ENCODE measurements at regions not wholly inside any gene's neighbourhood (a gene's known extent, or its start where the extent isn't known, plus 50 kb on each side); places are given as distances from the start of the nearest gene placed in this dataset.
"Not testable (repeated sequence)": the region's sequence is repeated elsewhere in the genome, so short reads cannot be mapped to it uniquely, and the experiment has no call there.

DNA sequence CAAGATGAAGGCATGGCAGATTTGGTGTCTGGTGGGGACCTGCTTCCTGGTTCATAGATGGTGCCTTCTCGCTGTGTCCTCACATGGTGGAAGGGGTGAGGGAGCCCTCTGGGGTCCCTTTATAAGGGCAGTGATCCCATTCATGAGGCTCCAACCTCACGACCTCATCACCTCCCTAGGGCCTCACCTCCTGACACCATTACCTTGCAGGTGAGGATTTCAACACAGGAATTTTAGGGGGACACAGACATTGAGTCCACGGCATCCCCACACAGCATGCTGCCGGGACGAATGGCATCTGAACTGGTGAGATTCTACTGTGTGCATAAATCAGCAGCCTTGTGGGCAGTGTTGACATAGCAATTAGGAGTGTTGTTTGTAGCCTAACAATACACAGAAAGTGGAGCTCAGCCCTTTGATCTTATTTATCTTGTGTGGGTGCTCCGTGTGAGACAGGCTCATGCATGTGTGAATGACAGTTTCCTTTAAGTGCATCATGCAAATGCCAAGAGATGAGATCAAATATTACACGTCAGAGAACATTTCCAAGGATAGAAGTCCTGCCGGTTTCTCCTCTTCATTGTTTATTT lies 368.7 kb upstream of the AMELY start:
- Mint-ChIP-seq H3K4me1 (peaks cover 65% of the 10 kb centered on the region), H3K4me3 (peak overlapping the region; percentile 77), H3K27ac (peak overlapping the region; percentile 90)
- not testable (repeated sequence) for H3K36me3 Mint-ChIP-seq, H3K9me3 Mint-ChIP-seq, H3K27me3 Mint-ChIP-seq

DNA sequence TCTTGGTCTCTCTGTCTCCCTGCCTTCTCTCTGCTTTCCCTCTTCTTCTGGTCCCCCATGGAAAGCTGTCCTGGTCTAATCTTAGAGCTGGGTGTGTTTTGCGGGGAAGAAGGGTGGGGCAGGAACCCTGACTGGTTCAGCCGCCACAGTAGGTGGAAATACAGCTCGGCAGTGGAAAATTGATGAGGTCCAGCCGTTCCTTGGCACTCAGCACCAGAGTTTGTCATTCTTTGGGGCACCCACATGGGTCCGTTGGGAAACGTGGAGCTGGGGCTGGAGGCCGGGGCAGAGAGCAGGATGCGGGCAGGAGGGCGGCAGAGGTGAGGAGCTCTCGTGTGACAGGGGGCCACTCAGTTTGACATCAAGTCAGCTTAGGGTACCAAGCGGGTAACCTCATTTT lies 364.2 kb upstream of the AMELY start:
- H3K27ac Mint-ChIP-seq: peak overlapping the region; percentile 96
- no peaks in the 10 kb centered on the region for H3K27me3 Mint-ChIP-seq
- peaks cover 41% of the 10 kb centered on the region for H3K4me1 Mint-ChIP-seq

DNA sequence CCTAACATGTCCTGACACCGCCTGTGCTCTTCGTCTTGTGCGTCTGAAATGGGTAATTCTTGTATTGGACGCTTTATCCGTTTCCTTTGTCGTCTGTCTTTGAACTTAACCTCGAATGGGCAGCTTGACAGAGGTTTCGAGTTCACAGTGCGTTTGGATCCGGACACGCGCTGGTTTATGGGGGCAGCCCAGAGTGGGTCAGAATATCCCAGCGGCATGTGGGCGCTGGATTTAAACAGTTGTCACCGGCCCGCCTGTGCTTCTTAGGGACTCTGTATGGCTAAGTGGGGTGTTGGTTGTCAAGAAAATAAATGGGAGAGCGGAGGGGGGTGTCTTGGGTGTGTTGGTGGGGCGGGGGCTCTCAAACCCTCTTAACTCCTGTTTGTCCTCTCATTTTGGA lies 363.5 kb upstream of the AMELY start:
- peak overlapping the region; percentile 98 for H3K4me3 Mint-ChIP-seq
- peaks cover 38% of the 10 kb centered on the region for H3K4me1 Mint-ChIP-seq
- no peaks in the 10 kb centered on the region for H3K9me3 Mint-ChIP-seq
- H3K36me3 Mint-ChIP-seq: peaks cover 1% of the 10 kb centered on the region
- no peaks in the 10 kb centered on the region for H3K27me3 Mint-ChIP-seq
- peak overlapping the region; percentile 96 for H3K27ac Mint-ChIP-seq

More for the DNA sequence above, 364.2 kb upstream of the AMELY start:
- Mint-ChIP-seq H3K4me3 (peak overlapping the region; percentile 98), H3K36me3 (peaks cover 1% of the 10 kb centered on the region), H3K9me3 (no peaks in the 10 kb centered on the region)

DNA sequence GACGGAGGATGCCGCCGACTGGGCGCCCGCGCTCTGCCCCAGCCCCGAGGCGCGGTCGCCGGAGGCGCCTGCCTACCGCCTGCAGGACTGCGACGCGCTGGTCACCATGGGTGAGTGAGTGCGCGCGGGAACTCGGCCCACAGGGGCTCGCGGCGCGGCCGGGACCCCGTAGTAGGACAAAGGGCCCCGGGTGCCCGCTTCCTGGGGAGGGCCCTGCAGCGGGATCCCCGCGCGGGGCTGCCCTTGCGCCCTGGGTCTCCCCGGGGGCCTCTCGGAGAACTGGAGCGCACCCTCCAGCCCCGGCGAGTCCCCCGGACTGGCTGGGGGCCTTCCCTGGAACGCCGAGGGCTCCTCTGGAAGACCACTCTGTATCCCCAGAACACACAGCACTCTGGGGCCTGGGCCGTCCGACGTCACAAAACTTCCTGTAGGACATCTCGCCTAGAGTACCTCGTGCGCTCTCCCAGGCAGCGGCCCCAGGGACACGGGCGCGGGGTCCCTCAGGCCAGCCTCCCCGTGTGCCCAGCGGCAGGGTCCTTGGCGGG lies 362.9 kb upstream of the AMELY start:
- peak overlapping the region; percentile 96 for H3K27ac Mint-ChIP-seq

DNA sequence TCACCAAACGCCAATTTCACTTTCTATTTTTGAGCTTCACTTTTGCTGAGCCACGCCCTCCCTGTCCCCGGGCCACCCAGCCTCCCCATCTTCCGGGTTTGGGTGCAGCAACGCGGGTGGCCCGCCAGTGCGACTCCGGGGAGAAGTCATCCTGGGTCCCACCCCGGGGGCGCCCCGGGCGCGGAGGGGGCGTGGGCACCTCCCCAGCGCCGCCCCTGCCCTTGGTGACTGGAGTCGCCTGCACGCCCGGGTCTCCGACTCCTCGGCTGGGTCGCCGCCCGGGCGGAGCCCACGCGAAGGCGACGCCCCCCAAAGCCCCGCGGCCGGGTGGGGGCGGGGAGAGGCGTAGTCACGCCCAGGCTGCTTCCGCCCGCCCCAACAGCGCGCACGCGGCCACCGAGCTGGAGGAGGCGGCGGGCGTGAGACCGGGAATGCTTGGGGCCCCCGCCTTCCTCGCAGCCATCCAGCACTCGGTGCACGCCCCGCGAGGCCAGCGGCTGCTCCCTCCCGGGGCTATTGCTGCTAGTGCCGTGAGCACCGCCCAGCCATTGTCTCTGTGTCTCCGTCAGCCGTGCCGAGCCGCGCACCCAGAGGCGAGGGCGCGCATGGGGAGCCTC lies 362.1 kb upstream of the AMELY start:
- Mint-ChIP-seq H3K9me3 (no peaks in the 10 kb centered on the region), H3K27ac (peak overlapping the region; percentile 92), H3K27me3 (no peaks in the 10 kb centered on the region), H3K4me1 (peaks cover 24% of the 10 kb centered on the region), H3K4me3 (peak overlapping the region; percentile 95), H3K36me3 (peaks cover 1% of the 10 kb centered on the region)

More for the DNA sequence above, 362.9 kb upstream of the AMELY start:
- Mint-ChIP-seq H3K27me3 (no peaks in the 10 kb centered on the region), H3K9me3 (no peaks in the 10 kb centered on the region), H3K4me3 (peak overlapping the region; percentile 98), H3K4me1 (peaks cover 32% of the 10 kb centered on the region), H3K36me3 (peaks cover 1% of the 10 kb centered on the region)

DNA sequence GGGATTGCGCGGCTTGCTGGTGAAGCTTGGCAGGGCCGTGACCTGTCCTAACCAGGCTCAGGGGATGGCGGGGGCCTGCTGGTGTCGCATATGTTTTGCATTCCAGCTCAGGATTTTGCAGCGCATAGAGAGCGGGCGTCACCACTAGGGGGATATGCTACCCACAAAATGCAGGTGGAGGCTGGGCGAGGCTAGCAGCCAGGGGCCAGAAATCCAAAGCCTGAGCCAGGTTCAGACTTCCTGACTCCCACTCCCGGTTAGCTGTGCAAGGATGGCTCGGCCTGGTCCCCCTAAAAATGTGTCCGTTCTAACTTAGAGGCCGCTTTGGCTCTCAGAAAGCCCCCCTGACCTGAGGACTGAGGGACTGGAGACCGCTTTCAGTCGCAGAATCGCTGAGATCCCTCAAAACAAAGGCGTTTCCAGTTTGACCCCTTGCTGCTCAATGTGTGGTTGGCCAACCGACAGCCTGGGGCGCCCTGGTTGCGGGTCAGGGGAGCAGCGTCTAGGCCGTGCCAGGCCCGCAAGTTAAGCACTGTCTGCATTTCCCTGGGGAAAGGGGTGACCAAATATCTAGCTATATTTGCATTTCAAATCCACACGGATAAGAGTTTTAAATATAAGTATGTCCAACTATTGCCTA lies 361.1 kb upstream of the AMELY start:
- peak overlapping the region; percentile 41 for H3K27ac Mint-ChIP-seq
- H3K27me3 Mint-ChIP-seq: no peaks in the 10 kb centered on the region
- peaks cover 15% of the 10 kb centered on the region for H3K4me1 Mint-ChIP-seq
- H3K4me3 Mint-ChIP-seq: peak overlapping the region; percentile 95
- peaks cover 1% of the 10 kb centered on the region for H3K36me3 Mint-ChIP-seq
- no peaks in the 10 kb centered on the region for H3K9me3 Mint-ChIP-seq

DNA sequence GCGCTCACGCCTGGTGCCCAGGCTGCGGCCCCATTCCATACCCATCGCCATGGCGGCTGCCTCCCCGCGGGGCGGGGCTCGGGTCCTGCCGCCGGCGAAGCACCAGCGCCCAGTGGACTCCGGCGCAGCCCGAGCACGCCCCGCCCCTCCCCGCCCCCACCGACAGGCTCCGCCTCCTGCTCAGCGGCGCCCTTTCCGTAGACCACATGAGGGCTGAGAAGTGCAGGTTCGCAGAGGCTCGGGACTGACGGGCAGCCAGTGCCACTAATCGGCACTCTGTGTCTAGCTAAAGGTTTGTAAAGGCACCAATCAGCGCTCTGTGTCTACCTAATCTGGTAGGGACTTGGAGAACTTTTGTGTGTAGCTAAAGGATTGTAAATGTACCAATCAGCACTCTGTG lies 352.2 kb upstream of the AMELY start:
- Mint-ChIP-seq H3K36me3 (no peaks in the 10 kb centered on the region), H3K27me3 (no peaks in the 10 kb centered on the region), H3K27ac (no peak overlapping the region), H3K4me3 (no peak overlapping the region), H3K9me3 (no peaks in the 10 kb centered on the region), H3K4me1 (no peaks in the 10 kb centered on the region)

DNA sequence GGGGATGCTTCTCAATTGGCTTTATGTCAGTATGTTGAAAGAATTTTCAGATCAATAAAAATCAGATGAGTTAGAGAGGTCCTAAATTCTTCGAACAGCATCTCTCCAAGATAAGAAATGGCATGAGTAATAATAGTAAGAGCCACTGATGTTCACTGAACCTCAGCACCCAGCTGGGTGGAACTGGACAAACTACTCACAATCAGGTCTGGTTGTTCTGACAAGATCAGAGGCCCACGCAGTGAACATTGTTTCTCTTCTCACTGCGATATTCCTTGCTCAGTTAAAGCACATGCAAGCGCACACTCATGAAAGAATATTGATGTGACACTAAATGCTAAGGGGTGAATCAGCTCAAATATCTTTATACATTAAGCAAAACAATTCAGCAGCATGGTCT lies 351.0 kb upstream of the AMELY start:
- H3K36me3 Mint-ChIP-seq: no peaks in the 10 kb centered on the region
- H3K27ac Mint-ChIP-seq: no peak overlapping the region
- no peaks in the 10 kb centered on the region for H3K4me1 Mint-ChIP-seq
- no peaks in the 10 kb centered on the region for H3K9me3 Mint-ChIP-seq
- H3K27me3 Mint-ChIP-seq: no peaks in the 10 kb centered on the region
- no peak overlapping the region for H3K4me3 Mint-ChIP-seq

DNA sequence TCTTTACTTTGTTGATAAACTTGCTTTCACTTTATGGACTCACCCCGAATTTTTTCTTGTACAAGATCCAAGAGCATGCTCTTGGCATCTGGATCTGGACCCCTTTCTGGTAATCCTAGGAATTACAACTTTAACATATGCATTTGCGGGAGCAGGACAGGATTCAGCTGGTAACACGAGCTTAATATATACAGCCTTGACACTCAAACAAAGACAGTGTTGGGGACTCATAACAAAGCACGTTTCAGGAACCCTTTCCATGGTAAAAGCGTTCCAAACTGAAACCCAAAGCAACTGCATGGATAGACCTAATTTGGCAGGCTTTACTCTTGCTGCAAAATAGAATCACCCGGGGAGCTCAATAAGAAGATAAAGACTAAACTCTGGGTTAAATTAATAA lies 349.7 kb upstream of the AMELY start:
- H3K4me3 Mint-ChIP-seq: no peak overlapping the region
- H3K4me1 Mint-ChIP-seq: peaks cover 3% of the 10 kb centered on the region
- H3K27me3 Mint-ChIP-seq: no peaks in the 10 kb centered on the region
- no peaks in the 10 kb centered on the region for H3K9me3 Mint-ChIP-seq
- H3K27ac Mint-ChIP-seq: no peak overlapping the region
- no peaks in the 10 kb centered on the region for H3K36me3 Mint-ChIP-seq

DNA sequence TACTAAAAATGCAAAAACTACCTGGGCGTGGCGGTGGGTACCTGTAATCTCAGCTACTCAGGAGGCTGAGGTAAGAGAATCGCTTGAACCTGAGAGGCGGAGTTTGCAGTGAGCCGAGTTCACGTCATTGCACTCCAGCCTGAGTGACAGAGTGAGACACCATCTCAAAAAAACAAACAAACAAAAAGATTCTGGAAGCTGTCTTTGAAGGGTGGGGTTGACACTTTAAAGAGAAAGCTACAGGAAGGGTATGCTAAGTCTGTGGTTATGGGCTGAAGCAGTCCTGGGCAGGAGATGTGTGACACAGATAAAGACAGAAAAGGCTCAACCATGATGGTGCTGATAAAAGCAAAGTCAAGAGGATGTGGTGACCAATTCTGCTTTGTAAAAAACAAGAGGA lies 328.5 kb upstream of the AMELY start:
- H3K27ac Mint-ChIP-seq: peak overlapping the region; percentile 62
- no peaks in the 10 kb centered on the region for H3K36me3 Mint-ChIP-seq
- H3K4me3 Mint-ChIP-seq: peak overlapping the region; percentile 20
- H3K9me3 Mint-ChIP-seq: no peaks in the 10 kb centered on the region
- H3K4me1 Mint-ChIP-seq: peaks cover 36% of the 10 kb centered on the region
- H3K27me3 Mint-ChIP-seq: no peaks in the 10 kb centered on the region

DNA sequence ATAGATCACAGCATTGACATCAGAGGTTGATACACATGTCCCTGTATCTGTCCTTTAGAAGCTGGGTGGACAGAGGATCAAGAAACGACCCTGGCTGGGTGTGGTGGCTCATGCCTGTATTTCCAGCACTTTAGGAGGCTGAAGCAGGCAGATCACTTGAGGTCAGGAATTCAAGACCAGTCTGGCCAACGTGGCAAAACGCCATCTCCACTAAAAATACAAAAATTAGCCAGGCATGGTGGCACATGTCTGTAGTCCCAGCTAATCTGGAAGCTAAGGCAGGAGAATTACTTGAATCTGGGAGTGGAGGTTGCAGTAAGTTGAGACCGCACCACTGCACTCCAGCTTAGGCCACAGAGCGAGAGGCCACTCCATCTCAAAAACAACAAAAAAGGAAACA lies 300.4 kb upstream of the AMELY start:
- H3K27me3 Mint-ChIP-seq: no peaks in the 10 kb centered on the region
- H3K4me3 Mint-ChIP-seq: no peak overlapping the region
- H3K4me1 Mint-ChIP-seq: no peaks in the 10 kb centered on the region
- H3K9me3 Mint-ChIP-seq: no peaks in the 10 kb centered on the region
- no peaks in the 10 kb centered on the region for H3K36me3 Mint-ChIP-seq
- H3K27ac Mint-ChIP-seq: no peak overlapping the region

DNA sequence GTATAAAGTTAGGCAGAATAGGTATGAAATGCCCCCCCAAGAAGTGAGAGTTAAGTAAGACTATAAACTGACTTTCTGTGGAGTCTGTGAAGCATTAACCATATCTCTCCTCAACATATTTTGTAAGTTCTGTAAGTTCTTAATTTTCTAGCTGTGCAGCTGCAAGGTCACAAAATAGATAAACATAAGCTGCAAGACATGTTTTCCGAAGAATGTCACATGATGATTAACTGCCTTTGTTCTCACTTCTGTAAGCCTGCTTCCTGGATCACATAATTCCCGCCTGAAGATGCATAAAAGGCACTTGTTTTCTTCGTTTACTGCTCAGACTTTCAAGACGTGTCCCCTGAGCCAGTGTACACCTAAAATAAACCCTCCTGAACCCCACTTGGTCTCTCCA lies 292.9 kb upstream of the AMELY start:
- H3K4me3 Mint-ChIP-seq: no peak overlapping the region
- H3K36me3 Mint-ChIP-seq: no peaks in the 10 kb centered on the region
- H3K4me1 Mint-ChIP-seq: peaks cover 4% of the 10 kb centered on the region
- H3K9me3 Mint-ChIP-seq: no peaks in the 10 kb centered on the region
- peak overlapping the region; percentile 12 for H3K27ac Mint-ChIP-seq
- H3K27me3 Mint-ChIP-seq: no peaks in the 10 kb centered on the region

DNA sequence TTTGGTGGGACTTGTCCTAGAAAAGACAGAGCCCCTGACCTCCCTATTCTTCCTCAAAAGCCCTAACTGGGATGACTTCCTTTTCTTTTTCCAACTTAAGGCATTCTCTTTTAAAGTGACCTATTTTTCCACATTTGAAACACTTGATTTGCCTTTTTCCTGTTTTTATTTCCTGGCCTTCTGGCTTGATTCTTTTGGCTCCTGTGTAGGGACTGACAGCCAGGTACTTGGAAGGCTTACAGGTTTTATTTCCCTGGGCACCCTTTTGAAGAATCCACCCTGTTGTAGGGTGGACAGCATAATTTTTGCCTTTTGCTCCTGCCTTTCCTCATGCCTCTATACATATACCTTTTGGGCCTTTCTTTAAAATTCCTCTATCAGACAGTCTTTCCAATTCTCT lies 271.0 kb upstream of the AMELY start:
- no peaks in the 10 kb centered on the region for H3K36me3 Mint-ChIP-seq
- no peak overlapping the region for H3K4me3 Mint-ChIP-seq
- no peak overlapping the region for H3K27ac Mint-ChIP-seq
- H3K4me1 Mint-ChIP-seq: no peaks in the 10 kb centered on the region
- no peaks in the 10 kb centered on the region for H3K27me3 Mint-ChIP-seq
- peaks cover 6% of the 10 kb centered on the region for H3K9me3 Mint-ChIP-seq

DNA sequence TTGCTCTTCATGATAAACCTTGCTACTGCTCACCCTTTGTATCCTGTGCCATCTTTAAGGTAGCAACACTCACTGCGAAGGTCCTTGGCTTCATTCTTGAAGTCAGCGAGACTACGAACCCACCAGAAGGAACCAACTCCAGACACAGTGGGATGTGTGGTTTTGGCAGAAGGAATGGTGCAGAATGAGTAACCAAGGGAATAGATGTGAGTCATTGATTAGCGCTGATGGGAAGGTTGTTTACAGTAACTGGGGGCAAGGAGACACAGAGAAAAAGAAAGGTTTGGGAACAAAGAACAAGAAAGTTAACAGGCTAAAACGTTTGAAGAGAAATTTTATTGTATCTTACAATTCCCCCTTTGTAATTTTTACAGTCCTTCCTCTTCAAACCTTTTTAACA lies 266.1 kb upstream of the AMELY start:
- no peaks in the 10 kb centered on the region for H3K36me3 Mint-ChIP-seq
- no peaks in the 10 kb centered on the region for H3K27me3 Mint-ChIP-seq
- H3K4me3 Mint-ChIP-seq: no peak overlapping the region
- H3K4me1 Mint-ChIP-seq: no peaks in the 10 kb centered on the region
- peaks cover 2% of the 10 kb centered on the region for H3K9me3 Mint-ChIP-seq
- no peak overlapping the region for H3K27ac Mint-ChIP-seq

DNA sequence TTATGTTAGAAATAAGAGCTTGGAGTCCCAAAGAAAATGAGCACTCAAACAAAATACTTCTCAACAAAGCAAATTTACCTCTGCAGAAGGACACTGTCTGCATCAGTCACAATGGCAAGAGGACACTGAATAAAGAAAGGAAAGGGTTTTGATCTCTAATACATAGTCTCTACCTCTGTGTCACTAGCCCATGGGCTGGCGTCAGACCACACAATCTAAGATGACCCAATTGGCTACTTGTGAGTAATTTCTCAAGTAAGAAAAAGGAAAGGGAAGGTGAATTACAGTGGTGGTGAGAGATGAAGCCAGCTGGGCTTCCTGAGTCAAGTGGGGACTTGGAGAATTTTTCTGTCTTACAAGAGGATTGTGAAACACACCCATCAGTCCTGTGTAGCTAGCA lies 257.9 kb upstream of the AMELY start:
- Mint-ChIP-seq H3K36me3 (no peaks in the 10 kb centered on the region), H3K9me3 (no peaks in the 10 kb centered on the region), H3K4me1 (no peaks in the 10 kb centered on the region), H3K27me3 (peaks cover 2% of the 10 kb centered on the region), H3K27ac (no peak overlapping the region), H3K4me3 (no peak overlapping the region)

DNA sequence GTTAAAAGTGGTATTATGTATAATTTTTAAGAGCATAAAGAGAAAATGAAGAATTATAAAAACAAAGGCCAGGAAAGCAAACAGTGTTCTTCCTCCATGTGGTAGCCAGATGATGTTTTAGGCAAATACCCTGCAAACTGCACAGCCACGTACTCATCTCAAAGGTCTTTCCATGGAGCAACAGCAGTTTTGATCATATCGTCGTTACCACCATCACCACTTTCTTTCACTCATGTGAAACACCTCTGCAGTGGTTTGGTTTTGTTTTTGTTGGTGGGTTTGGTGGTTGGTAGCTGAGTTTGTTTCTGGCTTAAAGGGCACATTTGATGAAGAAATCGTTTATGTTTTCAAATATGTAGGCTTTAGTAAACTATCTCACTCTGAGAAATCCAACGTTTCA lies 229.9 kb upstream of the AMELY start:
- H3K27me3 Mint-ChIP-seq: no peaks in the 10 kb centered on the region
- no peak overlapping the region for H3K27ac Mint-ChIP-seq
- H3K9me3 Mint-ChIP-seq: no peaks in the 10 kb centered on the region
- no peak overlapping the region for H3K4me3 Mint-ChIP-seq
- no peaks in the 10 kb centered on the region for H3K36me3 Mint-ChIP-seq
- H3K4me1 Mint-ChIP-seq: no peaks in the 10 kb centered on the region
